SK-N-SH (cell line): ENCODE measurements at regions not wholly inside any gene's neighbourhood (a gene's known extent, or its start where the extent isn't known, plus 50 kb on each side); places are given as distances from the start of the nearest gene placed in this dataset.

Experiments
- CTCF ChIA-PET: fragments of 300-600, 350-600 bp; formaldehyde crosslinking; extraction: SDS; loops from one replicate; lab custom pipeline; 2021; lab: Yijun Ruan, JAX
- POLR2A ChIA-PET: fragments of 350-600 bp; sonication (Branson Sonifier 250); formaldehyde crosslinking; extraction: SDS; loops from one replicate; lab custom pipeline; 2020; ENCODE audit warnings: antibody characterized with exemption, inconsistent platforms; lab: Yijun Ruan, JAX
- DNase-seq: peaks from one replicate; pipeline ENCODE4 v3.0.0; 2012
- H2AFZ ChIP-seq: fragments of 200-600 bp; sonication (generic); 2 replicates; pipeline ENCODE4 v1.8.1; 2016; ENCODE audit warnings: antibody characterized with exemption, mild to moderate bottlenecking, low read depth
- H3F3A ChIP-seq: fragments of 200-600 bp; sonication (generic); replicated peaks from 2 replicates; pipeline ENCODE3; 2016; ENCODE audit warnings: antibody characterized with exemption, mild to moderate bottlenecking; ENCODE audit not compliant: insufficient read depth
- H3K27ac ChIP-seq, 2 experiments: fragments of 200-500 bp in 1 of 2; fragments of 200-600 bp in 1 of 2; sonication (Bioruptor generic) in 1 of 2; sonication (generic), shearing (Covaris generic) in 1 of 2; 2 replicates each; pipeline versions ENCODE4 v1.5.1 to v1.6.1; 2014 to 2016; ENCODE audit warnings: low read depth in 2 of 2, inconsistent platforms in 1 of 2, low read length in 1 of 2, mild to moderate bottlenecking in 1 of 2, mixed read lengths in 1 of 2
- H3K27me3 ChIP-seq: fragments of 200-600 bp; sonication (generic), shearing (Covaris generic); 2 replicates; pipeline ENCODE4 v1.6.1; 2016; ENCODE audit warnings: mixed run types; ENCODE audit not compliant: insufficient read depth
- H3K36me3 ChIP-seq, 2 experiments: fragments of 200-500 bp in 1 of 2; fragments of 200-600 bp in 1 of 2; sonication (Bioruptor generic) in 1 of 2; sonication (generic) in 1 of 2; replicated peaks in 1 of 2; 2 replicates each; pipeline versions ENCODE3 to v1.5.1; 2014 to 2016; ENCODE audit warnings: low read length in 1 of 2, mild to moderate bottlenecking in 1 of 2; ENCODE audit not compliant: insufficient read depth in 2 of 2, control insufficient read depth in 1 of 2
- H3K4me1 ChIP-seq, 2 experiments: fragments of 200-500 bp in 1 of 2; fragments of 200-600 bp in 1 of 2; sonication (Bioruptor generic) in 1 of 2; sonication (generic), shearing (Covaris generic) in 1 of 2; 2 replicates each; pipeline versions ENCODE4 v1.5.1 to v1.6.1; 2014 to 2016; ENCODE audit warnings: low read depth in 1 of 2, low read length in 1 of 2, mixed run types in 1 of 2; ENCODE audit not compliant: insufficient read depth in 2 of 2, control insufficient read depth in 1 of 2
- H3K4me2 ChIP-seq: fragments of 200-600 bp; sonication (generic), shearing (Covaris generic); 2 replicates; pipeline ENCODE4 v1.6.1; 2017; ENCODE audit warnings: mixed run types
- H3K4me3 ChIP-seq, 2 experiments: fragments of 200-500 bp in 1 of 2; fragments of 200-600 bp in 1 of 2; sonication (Bioruptor generic) in 1 of 2; sonication (generic), shearing (Covaris generic) in 1 of 2; 2 replicates each; pipeline versions ENCODE4 v1.5.1 to v1.8.1; 2014 to 2016; ENCODE audit warnings: low read depth in 2 of 2, inconsistent platforms in 1 of 2, low read length in 1 of 2, mild to moderate bottlenecking in 1 of 2, mixed read lengths in 1 of 2, moderate library complexity in 1 of 2
- H3K79me2 ChIP-seq: fragments of 200-600 bp; sonication (generic); 2 replicates; pipeline ENCODE4 v1.8.1; 2017; ENCODE audit warnings: mild to moderate bottlenecking; ENCODE audit not compliant: insufficient read depth
- H3K9ac ChIP-seq: fragments of 200-600 bp; sonication (generic); 2 replicates; pipeline ENCODE4 v1.6.1; 2017; ENCODE audit warnings: mixed run types
- H3K9me2 ChIP-seq: fragments of 200-600 bp; sonication (generic); 2 replicates; pipeline ENCODE4 v1.6.1; 2017; ENCODE audit warnings: mixed run types
- H3K9me3 ChIP-seq: fragments of 200-600 bp; sonication (generic); 2 replicates; pipeline ENCODE4 v1.6.1; 2017; ENCODE audit warnings: mixed run types, mild to moderate bottlenecking, moderate library complexity
- H4K20me1 ChIP-seq: fragments of 200-600 bp; sonication (generic); 2 replicates; pipeline ENCODE4 v1.6.1; 2017; ENCODE audit warnings: mild to moderate bottlenecking, mixed run types; ENCODE audit not compliant: insufficient read depth
- CHD2 ChIP-seq: fragments of 150-350 bp; IDR thresholded peaks from 2 replicates; pipeline ENCODE4 v1.6.1; 2018; ENCODE audit warnings: low read length; ENCODE audit not compliant: partially characterized antibody
- EZH2phosphoT487 ChIP-seq: fragments of 200-600 bp; sonication (generic); IDR thresholded peaks from 2 replicates; pipeline ENCODE4 v1.6.1; 2017; ENCODE audit warnings: low read depth, mixed run types, mild to moderate bottlenecking, antibody characterized with exemption, moderate library complexity, borderline replicate concordance
- FOSL2 ChIP-seq: IDR thresholded peaks from 2 replicates; pipeline ENCODE4 v1.4.0; 2012; ENCODE audit warnings: low read depth, mild to moderate bottlenecking, moderate library complexity, borderline replicate concordance
- FOXM1 ChIP-seq: IDR thresholded peaks from 2 replicates; pipeline ENCODE4 v1.4.0; 2012; ENCODE audit warnings: low read depth, mild to moderate bottlenecking
- GABPA ChIP-seq: IDR thresholded peaks from 2 replicates; pipeline ENCODE4 v1.4.0; 2012; ENCODE audit warnings: low read depth, mild to moderate bottlenecking
- IRF3 ChIP-seq: fragments of 150-350 bp; IDR thresholded peaks from 2 replicates; pipeline ENCODE4 v1.6.1; 2016; ENCODE audit warnings: mild to moderate bottlenecking, low read depth, low read length
- MEF2A ChIP-seq: IDR thresholded peaks from 2 replicates; pipeline ENCODE4 v1.4.0; 2012; ENCODE audit warnings: low read depth, borderline replicate concordance
- NFIC ChIP-seq: IDR thresholded peaks from 2 replicates; pipeline ENCODE4 v1.4.0; 2012; ENCODE audit warnings: borderline replicate concordance
- POLR2AphosphoS5 ChIP-seq: IDR thresholded peaks from 2 replicates; pipeline ENCODE4 v1.6.1; 2012; ENCODE audit warnings: low read depth, low read length
- RAD21 ChIP-seq: IDR thresholded peaks from 2 replicates; pipeline ENCODE4 v1.6.1; 2012; ENCODE audit warnings: mild to moderate bottlenecking, low read length
- RXRA ChIP-seq: IDR thresholded peaks from 2 replicates; pipeline ENCODE4 v1.4.0; 2012; ENCODE audit warnings: low read depth, mild to moderate bottlenecking, borderline replicate concordance
- TAF1 ChIP-seq: IDR thresholded peaks from 2 replicates; pipeline ENCODE4 v1.6.1; 2012; ENCODE audit warnings: low read depth, mild to moderate bottlenecking, low read length, moderate library complexity, borderline replicate concordance
- TCF12 ChIP-seq: IDR thresholded peaks from 2 replicates; pipeline ENCODE4 v1.4.0; 2012
- TEAD4 ChIP-seq: IDR thresholded peaks from 2 replicates; pipeline ENCODE4 v1.4.0; 2012; ENCODE audit warnings: mild to moderate bottlenecking, borderline replicate concordance; ENCODE audit not compliant: insufficient read depth
- ZBTB33 ChIP-seq: IDR thresholded peaks from 2 replicates; pipeline ENCODE4 v1.4.0; 2012; ENCODE audit warnings: low read depth, borderline replicate concordance
- WGBS: methylation state at CpG from one replicate; pipeline ENCODE4 v1.1.6; 2017; ENCODE audit warnings: low lambda C conversion rate; 5-methylcytosine and 5-hydroxymethylcytosine counted together
- TF ChIP-seq, protein P1 (sequence below): fragments of 150-350 bp; IDR thresholded peaks from 2 replicates; pipeline ENCODE4 v1.6.1; 2017; ENCODE audit warnings: antibody characterized with exemption, low read length, low read depth, borderline replicate concordance
- TF ChIP-seq, protein P2 (sequence below): fragments of 200-600 bp; sonication (generic); IDR thresholded peaks from 2 replicates; pipeline ENCODE4 v1.6.1; 2017; ENCODE audit warnings: antibody characterized with exemption, mild to moderate bottlenecking, moderate library complexity

DNA sequence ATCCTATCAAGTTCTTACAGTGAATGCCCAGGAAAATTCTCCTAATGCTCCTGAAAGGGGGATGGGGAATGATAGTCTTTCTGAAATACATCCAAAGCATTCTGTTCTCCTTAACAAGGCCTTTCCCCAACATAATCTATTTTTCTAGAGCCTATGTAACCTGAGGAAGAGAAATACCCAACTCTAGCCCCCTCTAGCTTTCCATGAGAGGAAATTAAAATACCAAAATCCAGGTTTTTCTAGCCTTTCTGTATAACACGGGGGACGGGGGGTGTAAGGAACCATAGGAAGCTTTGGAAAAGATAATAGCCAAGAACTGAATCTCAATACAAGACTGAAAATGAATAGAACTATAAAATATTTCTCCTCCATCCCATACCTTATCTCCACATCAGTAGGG is 815.9 kb downstream of the SLITRK6 start:
- Histone ChIP-seq H3K9ac (no peak overlapping the region), H3K9me2 (no peaks in the 10 kb centered on the region; the same call in 1 of the 2 replicates), H3K4me2 (no peak overlapping the region), H3K4me3 (no peak overlapping the region), H2AFZ (no peak overlapping the region), H3F3A (no peaks in the 10 kb centered on the region), H3K27ac (no peak overlapping the region), H3K36me3 (no peaks in the 10 kb centered on the region), H3K4me1 (peaks cover 0 to 7% of the 10 kb centered on the region in 2 experiments; a peak in 2 of 4 replicates), H4K20me1 (no peaks in the 10 kb centered on the region), H3K79me2 (no peaks in the 10 kb centered on the region), H3K9me3 (no peaks in the 10 kb centered on the region), H3K27me3 (no peaks in the 10 kb centered on the region)
- DNase-seq: no peak
- 96% methylated on average over 2 of the region's 2 CpGs for WGBS
- ChIA-PET POLR2A (no interaction called here), CTCF (no interaction called here)
- TF ChIP-seq POLR2AphosphoS5: no peak
- TF ChIP-seq EZH2phosphoT487: no peak
- TF ChIP-seq MEF2A: no peak
- no peak for TF ChIP-seq FOXM1
- TF ChIP-seq RAD21: no peak
- no peak for TF ChIP-seq RXRA
- TF ChIP-seq IRF3: no peak
- no peak for TF ChIP-seq TCF12
- TF ChIP-seq ZBTB33: no peak
- no peak for TF ChIP-seq GABPA
- TF ChIP-seq CHD2: no peak
- TF ChIP-seq FOSL2: no peak
- no peak for TF ChIP-seq TAF1
- TF ChIP-seq NFIC: no peak
- TF ChIP-seq, protein P1, sequence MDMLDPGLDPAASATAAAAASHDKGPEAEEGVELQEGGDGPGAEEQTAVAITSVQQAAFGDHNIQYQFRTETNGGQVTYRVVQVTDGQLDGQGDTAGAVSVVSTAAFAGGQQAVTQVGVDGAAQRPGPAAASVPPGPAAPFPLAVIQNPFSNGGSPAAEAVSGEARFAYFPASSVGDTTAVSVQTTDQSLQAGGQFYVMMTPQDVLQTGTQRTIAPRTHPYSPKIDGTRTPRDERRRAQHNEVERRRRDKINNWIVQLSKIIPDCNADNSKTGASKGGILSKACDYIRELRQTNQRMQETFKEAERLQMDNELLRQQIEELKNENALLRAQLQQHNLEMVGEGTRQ: no peak
- TF ChIP-seq, protein P2, sequence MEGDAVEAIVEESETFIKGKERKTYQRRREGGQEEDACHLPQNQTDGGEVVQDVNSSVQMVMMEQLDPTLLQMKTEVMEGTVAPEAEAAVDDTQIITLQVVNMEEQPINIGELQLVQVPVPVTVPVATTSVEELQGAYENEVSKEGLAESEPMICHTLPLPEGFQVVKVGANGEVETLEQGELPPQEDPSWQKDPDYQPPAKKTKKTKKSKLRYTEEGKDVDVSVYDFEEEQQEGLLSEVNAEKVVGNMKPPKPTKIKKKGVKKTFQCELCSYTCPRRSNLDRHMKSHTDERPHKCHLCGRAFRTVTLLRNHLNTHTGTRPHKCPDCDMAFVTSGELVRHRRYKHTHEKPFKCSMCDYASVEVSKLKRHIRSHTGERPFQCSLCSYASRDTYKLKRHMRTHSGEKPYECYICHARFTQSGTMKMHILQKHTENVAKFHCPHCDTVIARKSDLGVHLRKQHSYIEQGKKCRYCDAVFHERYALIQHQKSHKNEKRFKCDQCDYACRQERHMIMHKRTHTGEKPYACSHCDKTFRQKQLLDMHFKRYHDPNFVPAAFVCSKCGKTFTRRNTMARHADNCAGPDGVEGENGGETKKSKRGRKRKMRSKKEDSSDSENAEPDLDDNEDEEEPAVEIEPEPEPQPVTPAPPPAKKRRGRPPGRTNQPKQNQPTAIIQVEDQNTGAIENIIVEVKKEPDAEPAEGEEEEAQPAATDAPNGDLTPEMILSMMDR: no peak
- TF ChIP-seq TEAD4: no peak
